ENCODE measurements at regions not wholly inside any gene's neighbourhood (a gene's known extent, or its start where the extent isn't known, plus 50 kb on each side); places are given as distances from the start of the nearest gene placed in this dataset.

GRCh38 chr4:181051931-181052330 lies 1191.3 kb upstream of the TENM3 start:
- Histone ChIP-seq H3K9me3 (no peaks in the 10 kb centered on the region), H3K4me1 (no peaks in the 10 kb centered on the region), H3K27me3 (no peaks in the 10 kb centered on the region), H3K4me3 (no peak overlapping the region), H3K36me3 (no peaks in the 10 kb centered on the region), H3K27ac (no peak overlapping the region)
- intact Hi-C loops (cut with DNase I), result no loop called here
- no peak for ATAC-seq
- no peak for DNase-seq
- no peak for TF ChIP-seq CTCF (IDR thresholded peaks at IDR 0.05)

- 54 to 59% methylated on average over 1 of the region's 1 CpG for WGBS, 2 donors
- H3K9me3 ChIP-seq, result no peaks in the 10 kb centered on the region
- DNase-seq, result no peak
- intact Hi-C loops (cut with DNase I), result no loop called here
- no peaks in the 10 kb centered on the region for H3K4me1 ChIP-seq
- no peaks in the 10 kb centered on the region for H3K36me3 ChIP-seq
- no peak overlapping the region for H3K4me3 ChIP-seq
- no peak for TF ChIP-seq CTCF (IDR thresholded peaks at IDR 0.05)
- H3K27ac ChIP-seq, result no peak overlapping the region
- no peak for ATAC-seq
- peaks cover 0 to 3% (median 0%) of the 10 kb centered on the region in 7 donors for H3K27me3 ChIP-seq
These were observed 1181.4 kb upstream of the TENM3 start for GRCh38 chr4:181061787-181062186.

GRCh38 chr4:181063212-181063611 lies 1180.0 kb upstream of the TENM3 start:
- H3K27me3 ChIP-seq, result peaks cover 0 to 3% (median 0%) of the 10 kb centered on the region in 7 donors
- intact Hi-C loops (cut with DNase I), result no loop called here
- H3K9me3 ChIP-seq, result peaks cover 0 to 4% (median 0%) of the 10 kb centered on the region in 11 donors
- H3K4me1 ChIP-seq, result no peaks in the 10 kb centered on the region
- ATAC-seq (no peak), DNase-seq (no peak)
- no peak overlapping the region for H3K4me3 ChIP-seq
- 75 to 76% methylated on average over 3 of the region's 3 CpGs for WGBS, 2 donors
- no peak for TF ChIP-seq CTCF (IDR thresholded peaks at IDR 0.05)
- H3K27ac ChIP-seq, result no peak overlapping the region
- no peaks in the 10 kb centered on the region for H3K36me3 ChIP-seq

- Histone ChIP-seq H3K9me3 (peaks cover 0 to 15% (median 0%) of the 10 kb centered on the region in 11 donors), H3K27me3 (no peaks in the 10 kb centered on the region), H3K4me1 (no peaks in the 10 kb centered on the region), H3K4me3 (no peak overlapping the region), H3K36me3 (no peaks in the 10 kb centered on the region), H3K27ac (no peak overlapping the region)
- intact Hi-C loops (cut with DNase I), result no loop called here
- DNase-seq, result no peak
- no peak for ATAC-seq
- TF ChIP-seq CTCF (IDR thresholded peaks at IDR 0.05), result no peak
These were observed 1165.9 kb upstream of the TENM3 start for GRCh38 chr4:181077341-181077740.

GRCh38 chr4:181078196-181078595 lies 1165.0 kb upstream of the TENM3 start:
- peaks cover 0 to 15% (median 0%) of the 10 kb centered on the region in 11 donors for H3K9me3 ChIP-seq
- no peak overlapping the region for H3K4me3 ChIP-seq
- no peak for TF ChIP-seq CTCF (IDR thresholded peaks at IDR 0.05)
- H3K4me1 ChIP-seq, result no peaks in the 10 kb centered on the region
- no peaks in the 10 kb centered on the region for H3K27me3 ChIP-seq
- 36 to 43% methylated on average over 1 of the region's 1 CpG for WGBS, 2 donors
- H3K36me3 ChIP-seq, result no peaks in the 10 kb centered on the region
- intact Hi-C loops (cut with DNase I), result no loop called here
- H3K27ac ChIP-seq, result no peak overlapping the region
- DNase-seq, result no peak
- ATAC-seq, result no peak
